GM12864 (cell line): ENCODE measurements at regions not wholly inside any gene's neighbourhood (a gene's known extent, or its start where the extent isn't known, plus 50 kb on each side); places are given as distances from the start of the nearest gene placed in this dataset.
"Not testable (repeated sequence)": the region's sequence is repeated elsewhere in the genome, so short reads cannot be mapped to it uniquely, and the experiment has no call there.

ENCODE experiments used
- DNase-seq: peaks from one replicate; pipeline ENCODE4 v3.0.0-alpha.2; 2011; ENCODE audit warnings: low read depth
- H3K4me3 ChIP-seq: 2 replicates; pipeline ENCODE4 v1.5.1; 2011; ENCODE audit warnings: mild to moderate bottlenecking, low read depth, low read length, control low read depth
- TF ChIP-seq, protein P1 (sequence below): IDR thresholded peaks from 2 replicates; pipeline ENCODE4 v1.5.1; 2011; ENCODE audit warnings: low read depth, mild to moderate bottlenecking, moderate library complexity, low read length, control low read depth, inconsistent platforms; ENCODE audit errors: missing control alignments

DNA sequence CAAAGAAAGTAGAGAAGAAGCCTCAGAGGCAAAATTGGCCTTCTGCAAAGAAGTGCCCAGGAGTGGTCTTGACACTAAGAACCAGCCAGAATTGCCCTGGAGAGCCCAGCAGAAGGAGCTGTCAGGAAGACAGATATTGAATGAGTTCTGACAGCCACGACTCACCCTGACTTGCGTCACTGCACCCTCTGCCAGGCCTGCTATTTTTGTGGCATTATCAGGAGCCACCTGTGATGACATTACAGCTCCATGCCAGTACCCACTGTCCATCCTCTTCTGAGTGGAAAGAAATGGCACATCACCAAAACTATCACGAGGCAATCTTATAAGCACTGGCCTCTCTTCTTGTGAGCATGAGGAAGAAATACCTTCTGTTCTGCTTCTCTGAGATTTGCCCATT is 67.7 kb downstream of the SMIM20 start:
- DNase-seq = no peak
- no peak overlapping the region for H3K4me3 ChIP-seq
- TF ChIP-seq, protein P1, sequence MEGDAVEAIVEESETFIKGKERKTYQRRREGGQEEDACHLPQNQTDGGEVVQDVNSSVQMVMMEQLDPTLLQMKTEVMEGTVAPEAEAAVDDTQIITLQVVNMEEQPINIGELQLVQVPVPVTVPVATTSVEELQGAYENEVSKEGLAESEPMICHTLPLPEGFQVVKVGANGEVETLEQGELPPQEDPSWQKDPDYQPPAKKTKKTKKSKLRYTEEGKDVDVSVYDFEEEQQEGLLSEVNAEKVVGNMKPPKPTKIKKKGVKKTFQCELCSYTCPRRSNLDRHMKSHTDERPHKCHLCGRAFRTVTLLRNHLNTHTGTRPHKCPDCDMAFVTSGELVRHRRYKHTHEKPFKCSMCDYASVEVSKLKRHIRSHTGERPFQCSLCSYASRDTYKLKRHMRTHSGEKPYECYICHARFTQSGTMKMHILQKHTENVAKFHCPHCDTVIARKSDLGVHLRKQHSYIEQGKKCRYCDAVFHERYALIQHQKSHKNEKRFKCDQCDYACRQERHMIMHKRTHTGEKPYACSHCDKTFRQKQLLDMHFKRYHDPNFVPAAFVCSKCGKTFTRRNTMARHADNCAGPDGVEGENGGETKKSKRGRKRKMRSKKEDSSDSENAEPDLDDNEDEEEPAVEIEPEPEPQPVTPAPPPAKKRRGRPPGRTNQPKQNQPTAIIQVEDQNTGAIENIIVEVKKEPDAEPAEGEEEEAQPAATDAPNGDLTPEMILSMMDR = no peak

DNA sequence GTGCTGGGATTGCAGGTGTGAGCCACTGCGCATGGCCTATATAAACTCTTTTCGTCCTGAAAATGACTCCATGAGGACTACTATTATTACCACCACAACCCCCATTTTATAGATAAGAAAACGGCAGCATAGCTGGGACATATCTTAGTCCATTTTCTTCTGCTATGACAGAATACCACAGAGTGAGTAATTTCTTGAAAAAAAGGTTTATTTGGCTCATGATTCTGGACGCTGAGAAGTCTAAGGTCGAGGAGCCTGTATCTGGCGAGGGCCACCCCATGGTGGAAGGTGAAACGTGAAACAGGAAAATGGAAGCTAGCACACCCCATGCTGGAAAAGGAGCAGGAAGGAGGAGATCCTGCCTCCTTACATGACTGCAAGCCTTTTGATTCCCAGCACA is 68.9 kb downstream of the SMIM20 start:
- no peak overlapping the region for H3K4me3 ChIP-seq
- TF ChIP-seq, protein P1 = no peak
- DNase-seq = no peak

- no peak overlapping the region for H3K4me3 ChIP-seq
- DNase-seq = no peak
- TF ChIP-seq, protein P1 = no peak
Observed at GRCh38 chr4:25984266-25984665, 70.2 kb downstream of the SMIM20 start.

DNA sequence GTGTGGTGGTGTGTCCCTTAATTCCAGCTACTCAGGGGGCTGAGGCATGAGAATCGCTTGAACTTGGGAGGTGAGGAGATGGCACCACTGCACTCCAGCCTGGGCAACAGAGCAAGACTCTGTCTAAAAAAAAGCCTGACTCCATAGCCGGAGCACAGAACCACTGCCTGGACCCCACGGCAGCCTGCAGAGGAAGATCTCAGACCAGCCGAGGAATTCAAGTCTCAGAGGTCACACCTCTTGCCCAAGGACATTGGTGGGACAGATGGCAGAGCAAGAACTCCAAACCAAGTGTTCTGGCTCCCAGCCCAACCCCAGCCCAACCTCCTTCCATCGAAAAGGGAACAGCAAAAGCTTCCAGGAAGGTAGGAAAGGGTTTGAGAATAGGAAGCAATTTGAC is 70.8 kb downstream of the SMIM20 start:
- TF ChIP-seq, protein P1 = no peak
- H3K4me3 ChIP-seq = no peak overlapping the region
- no peak for DNase-seq

GRCh38 chr4:25986807-25987206 is 72.8 kb downstream of the SMIM20 start:
- DNase-seq = no peak
- no peak overlapping the region for H3K4me3 ChIP-seq
- TF ChIP-seq, protein P1 = no peak

DNA sequence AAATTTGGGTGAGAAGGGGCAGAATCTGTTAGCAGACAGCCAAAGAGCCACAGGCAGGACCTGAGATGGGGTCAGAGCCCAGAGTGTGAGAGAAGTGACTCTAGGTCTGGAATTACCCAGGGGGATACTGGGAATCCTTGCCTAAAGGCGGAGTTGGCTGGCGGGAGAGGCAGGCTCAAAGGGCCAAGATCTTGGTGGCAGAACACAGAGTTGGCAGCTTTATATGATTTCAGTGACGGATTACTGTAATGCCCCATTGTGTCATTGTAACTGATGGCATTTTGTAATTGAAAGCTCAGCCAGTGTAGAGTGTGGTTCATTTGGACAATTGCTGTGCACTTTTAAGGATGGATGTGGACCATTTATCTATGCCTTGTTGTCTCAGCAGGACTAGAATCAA is 77.3 kb downstream of the SMIM20 start:
- DNase-seq = no peak
- TF ChIP-seq, protein P1 = no peak
- no peak overlapping the region for H3K4me3 ChIP-seq

GRCh38 chr4:25993395-25994185 is 79.6 kb downstream of the SMIM20 start:
- DNase-seq = peak; percentile 25
- TF ChIP-seq, protein P1 = peak; percentile 66
- no peak overlapping the region for H3K4me3 ChIP-seq

GRCh38 chr4:25994577-25994976 is 80.6 kb downstream of the SMIM20 start:
- DNase-seq, H3K4me3 ChIP-seq: not testable (repeated sequence)
